GM13976 (cell line): ENCODE measurements at regions not wholly inside any gene's neighbourhood (a gene's known extent, or its start where the extent isn't known, plus 50 kb on each side); places are given as distances from the start of the nearest gene placed in this dataset.

Experiments
- DNase-seq: peaks from one replicate; pipeline ENCODE4 v3.0.0; 2012; ENCODE audit warnings: low spot score
- in situ Hi-C: fragments of 300-500 bp; cut with MboI; formaldehyde crosslinking; loops from one replicate; pipeline ENCODE4 v1.12.0; 2022; ENCODE audit warnings: low sequenced_read_pairs, mixed read lengths, inconsistent platforms; ENCODE audit not compliant: unreplicated experiment
- TF ChIP-seq, protein P1 (sequence below): IDR thresholded peaks from 2 replicates; pipeline ENCODE4 v1.5.1; 2012; ENCODE audit warnings: borderline replicate concordance, mild to moderate bottlenecking; ENCODE audit not compliant: insufficient read depth; ENCODE audit errors: extremely low read depth, missing control alignments, control extremely low read depth

DNA sequence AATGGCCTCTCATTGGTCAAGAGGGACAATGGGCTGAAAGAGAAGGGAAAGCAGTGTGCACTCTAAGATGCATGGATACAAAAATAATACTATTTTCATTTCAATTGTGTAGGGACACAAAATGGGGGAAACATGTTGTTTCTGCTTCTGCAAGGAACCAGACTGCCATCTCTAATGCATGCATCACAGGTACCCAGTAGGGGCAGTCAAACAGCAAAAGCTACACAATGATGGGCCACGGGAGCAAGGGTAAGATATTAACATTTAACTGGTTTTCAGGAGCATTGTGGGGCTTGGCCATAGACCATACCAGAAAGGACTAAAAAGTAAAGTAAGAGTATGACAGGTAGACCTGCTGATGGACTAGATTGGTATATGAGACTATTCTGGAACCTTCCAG is 535.8 kb downstream of the SPATA31D1 start:
- TF ChIP-seq, protein P1, sequence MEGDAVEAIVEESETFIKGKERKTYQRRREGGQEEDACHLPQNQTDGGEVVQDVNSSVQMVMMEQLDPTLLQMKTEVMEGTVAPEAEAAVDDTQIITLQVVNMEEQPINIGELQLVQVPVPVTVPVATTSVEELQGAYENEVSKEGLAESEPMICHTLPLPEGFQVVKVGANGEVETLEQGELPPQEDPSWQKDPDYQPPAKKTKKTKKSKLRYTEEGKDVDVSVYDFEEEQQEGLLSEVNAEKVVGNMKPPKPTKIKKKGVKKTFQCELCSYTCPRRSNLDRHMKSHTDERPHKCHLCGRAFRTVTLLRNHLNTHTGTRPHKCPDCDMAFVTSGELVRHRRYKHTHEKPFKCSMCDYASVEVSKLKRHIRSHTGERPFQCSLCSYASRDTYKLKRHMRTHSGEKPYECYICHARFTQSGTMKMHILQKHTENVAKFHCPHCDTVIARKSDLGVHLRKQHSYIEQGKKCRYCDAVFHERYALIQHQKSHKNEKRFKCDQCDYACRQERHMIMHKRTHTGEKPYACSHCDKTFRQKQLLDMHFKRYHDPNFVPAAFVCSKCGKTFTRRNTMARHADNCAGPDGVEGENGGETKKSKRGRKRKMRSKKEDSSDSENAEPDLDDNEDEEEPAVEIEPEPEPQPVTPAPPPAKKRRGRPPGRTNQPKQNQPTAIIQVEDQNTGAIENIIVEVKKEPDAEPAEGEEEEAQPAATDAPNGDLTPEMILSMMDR, result no peak
- in situ Hi-C loops, result no loop called here
- no peak for DNase-seq

DNA sequence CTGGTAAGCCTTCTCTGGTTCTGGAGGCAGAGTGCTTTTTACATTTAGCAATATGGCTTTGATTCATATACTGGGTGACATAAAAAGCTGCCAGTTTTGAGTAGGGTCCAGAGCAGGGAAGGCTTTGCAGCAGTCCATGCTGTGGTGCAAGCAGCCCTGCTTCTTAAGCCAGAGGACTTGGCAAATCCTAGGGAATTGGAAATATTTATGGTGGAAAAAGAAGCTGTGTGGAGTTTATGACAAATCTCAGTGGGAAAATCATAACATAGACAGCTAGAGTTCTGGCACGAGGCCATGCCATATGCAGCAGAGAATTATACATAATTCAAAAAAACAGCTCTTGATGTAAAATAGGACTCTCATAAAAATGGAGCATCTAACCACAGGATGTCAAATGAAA is 536.4 kb downstream of the RASEF start:
- in situ Hi-C loops, result no loop called here
- no peak for DNase-seq
- TF ChIP-seq, protein P1, result no peak

- in situ Hi-C loops, result no loop called here
- TF ChIP-seq, protein P1, result no peak
- DNase-seq, result no peak
Measured at GRCh38 chr9:82531795-82532194, 531.1 kb downstream of the RASEF start.

GRCh38 chr9:82532504-82533180 is 530.3 kb downstream of the RASEF start:
- TF ChIP-seq, protein P1, result no peak
- in situ Hi-C loops, result no loop called here
- DNase-seq, result no peak

DNA sequence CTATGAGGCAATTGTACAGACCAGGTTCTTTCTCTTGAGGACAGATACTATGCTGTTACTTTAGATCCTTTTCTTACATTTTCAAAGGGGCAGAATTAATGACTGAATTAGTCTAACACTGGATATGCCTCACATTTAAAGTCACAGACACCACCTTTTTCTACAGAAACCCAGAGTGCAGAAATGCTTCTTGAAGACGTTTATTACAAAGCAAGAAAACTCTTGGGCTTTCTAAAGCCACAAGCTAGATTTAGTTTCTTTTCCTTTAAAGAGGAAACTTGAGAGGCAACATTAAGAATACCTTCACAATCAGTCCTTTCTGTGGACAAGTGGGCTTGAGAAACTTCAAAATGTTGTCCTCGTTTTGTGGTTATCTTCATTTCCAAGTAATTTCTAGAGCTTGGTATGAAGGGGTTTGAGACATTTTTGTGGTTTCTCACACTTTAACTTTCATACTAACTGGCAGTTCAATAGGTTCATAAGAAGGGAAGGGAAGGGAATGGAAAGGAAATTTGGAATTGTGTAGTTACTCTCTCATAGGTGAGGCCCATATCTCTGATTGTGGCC is 527.4 kb downstream of the RASEF start:
- DNase-seq, result no peak
- in situ Hi-C loops, result no loop called here
- TF ChIP-seq, protein P1, result no peak

GRCh38 chr9:82538634-82539033 is 524.3 kb downstream of the RASEF start:
- in situ Hi-C loops, result no loop called here
- no peak for DNase-seq
- TF ChIP-seq, protein P1, result no peak

DNA sequence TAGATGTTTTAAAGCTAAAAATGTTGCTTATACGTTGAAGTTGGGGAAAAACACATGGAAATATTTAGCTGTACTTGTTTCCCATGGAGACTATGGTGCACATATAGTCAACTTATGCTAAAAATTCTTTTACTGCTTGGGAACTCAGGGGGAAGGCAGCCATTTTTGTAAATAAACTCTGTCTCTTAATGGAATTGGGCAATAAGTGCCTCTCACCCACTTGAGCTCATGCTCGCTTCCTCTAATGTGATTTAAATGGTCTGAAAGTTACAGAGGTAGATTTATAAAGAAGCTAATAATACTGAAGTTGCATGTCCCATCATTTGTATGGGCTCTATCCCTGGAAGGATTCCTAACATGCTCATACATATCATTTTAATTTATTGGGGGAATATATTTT is 523.8 kb downstream of the RASEF start:
- no peak for DNase-seq
- TF ChIP-seq, protein P1, result no peak
- in situ Hi-C loops, result no loop called here
